ENCODE measurements at regions not wholly inside any gene's neighbourhood (a gene's known extent, or its start where the extent isn't known, plus 50 kb on each side); places are given as distances from the start of the nearest gene placed in this dataset.
"Not testable (repeated sequence)": the region's sequence is repeated elsewhere in the genome, so short reads cannot be mapped to it uniquely, and the experiment has no call there.

- not testable (repeated sequence) for TF ChIP-seq CTCF (IDR thresholded peaks at IDR 0.05; ENCODE audit: poor library complexity); EZH2 (IDR thresholded peaks at IDR 0.05; ENCODE audit: borderline replicate concordance); EZH2phosphoT487 (IDR thresholded peaks at IDR 0.05; ENCODE audit: low read depth, severe bottlenecking, unreplicated experiment)
Measured at GRCh38 chr15:96484412-96484811, 153.9 kb downstream of the NR2F2 start.
